Fibroblast of gingiva (primary cell): ENCODE measurements at regions not wholly inside any gene's neighbourhood (a gene's known extent, or its start where the extent isn't known, plus 50 kb on each side); places are given as distances from the start of the nearest gene placed in this dataset.

ENCODE experiments used
- DNase-seq: peaks from one replicate; pipeline ENCODE4 v3.0.0-alpha.2; 2011; ENCODE audit warnings: low read depth

DNA sequence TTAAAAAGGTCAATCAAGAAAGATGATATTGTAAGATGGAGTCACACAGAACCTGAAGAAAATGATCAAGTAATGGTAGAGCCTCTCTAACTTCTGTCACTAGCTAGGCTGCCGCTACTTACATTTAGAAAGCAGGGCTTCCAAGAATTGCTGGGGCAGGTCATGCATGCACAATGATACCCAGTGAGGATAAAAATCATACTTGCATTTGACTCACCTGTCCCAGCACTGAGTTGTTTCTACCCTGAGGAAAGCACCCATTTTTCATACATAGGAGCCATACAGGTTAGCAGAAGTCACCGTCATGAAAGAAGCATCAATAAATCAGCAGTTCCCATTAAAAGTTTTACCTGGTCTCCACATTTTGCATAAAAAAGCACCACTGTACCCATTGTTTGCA lies 662.3 kb upstream of the FANCL start:
- DNase-seq: no peak

DNA sequence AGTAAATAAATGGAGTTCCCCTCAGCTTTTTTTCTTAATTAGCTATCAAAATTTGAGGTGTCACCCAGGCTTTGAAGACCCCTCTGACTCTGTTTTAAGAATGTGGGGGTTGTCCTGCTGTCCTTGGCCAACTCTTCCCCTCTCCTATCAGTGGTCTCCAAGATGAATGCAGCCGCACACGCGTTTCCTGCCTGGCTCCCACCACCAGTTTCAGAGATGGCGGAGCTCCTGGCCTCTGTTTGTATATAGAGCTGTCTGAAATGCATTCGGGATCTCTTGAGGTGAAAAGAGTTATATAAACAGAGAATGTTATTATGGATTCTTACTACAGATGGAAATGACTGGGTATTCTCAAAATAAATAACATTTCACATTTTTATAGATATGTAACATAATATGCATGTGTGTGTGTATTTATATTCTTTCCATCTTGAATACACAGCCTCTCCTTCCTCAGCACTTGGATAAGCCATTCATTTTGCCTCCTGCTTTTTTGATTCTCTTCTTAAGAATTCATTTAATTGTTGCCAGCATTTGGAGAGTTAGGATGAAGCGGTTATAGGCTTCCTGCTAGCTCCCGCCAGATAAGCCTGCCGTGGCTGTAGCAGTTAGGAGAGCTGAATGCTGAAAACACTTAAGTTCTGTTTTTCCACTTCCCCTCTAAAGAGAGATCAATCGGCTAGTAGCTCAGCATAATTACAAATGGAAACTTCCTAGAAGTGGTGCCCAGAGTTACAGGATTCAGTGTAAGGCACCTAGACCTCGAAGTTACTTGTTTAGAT lies 659.3 kb upstream of the FANCL start:
- DNase-seq: no peak

DNA sequence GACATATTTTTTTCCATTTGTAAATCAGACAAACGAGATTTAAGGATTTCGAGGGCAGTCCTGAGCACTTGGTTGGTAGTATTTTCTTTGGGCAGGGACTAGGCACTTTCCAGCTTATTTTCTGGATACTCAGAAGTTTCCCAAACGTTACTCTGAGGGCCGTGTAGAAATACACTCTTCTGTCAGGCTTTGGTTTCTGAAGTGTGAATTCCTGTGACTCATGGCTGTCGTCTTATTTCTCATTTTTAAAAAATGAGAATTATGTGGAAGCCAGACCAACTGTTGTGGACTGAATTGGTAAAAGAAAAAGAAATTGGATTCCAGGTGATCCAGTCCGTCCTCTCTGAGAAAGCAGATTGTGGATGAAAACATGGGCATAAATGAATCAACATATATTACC lies 658.6 kb upstream of the FANCL start:
- no peak for DNase-seq

DNA sequence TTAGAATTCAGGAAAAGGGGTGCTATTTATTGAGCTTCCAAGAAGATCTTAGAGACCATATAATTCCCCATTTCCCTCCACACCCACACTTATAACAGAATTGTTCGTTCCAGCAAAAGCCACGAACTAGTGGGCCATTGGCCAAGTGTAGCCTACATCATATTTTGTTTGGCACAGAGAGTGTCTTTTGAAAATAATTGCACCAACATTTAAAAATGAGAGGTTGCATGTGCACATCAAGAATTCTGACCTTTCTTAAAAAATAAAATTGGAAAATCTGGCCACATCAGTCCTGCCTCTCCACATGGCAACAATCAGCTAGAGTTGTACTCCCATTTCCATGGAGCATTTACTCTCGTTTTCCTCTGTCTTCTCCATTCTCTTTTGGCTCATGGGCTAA lies 655.5 kb upstream of the FANCL start:
- DNase-seq: peak; percentile 50

DNA sequence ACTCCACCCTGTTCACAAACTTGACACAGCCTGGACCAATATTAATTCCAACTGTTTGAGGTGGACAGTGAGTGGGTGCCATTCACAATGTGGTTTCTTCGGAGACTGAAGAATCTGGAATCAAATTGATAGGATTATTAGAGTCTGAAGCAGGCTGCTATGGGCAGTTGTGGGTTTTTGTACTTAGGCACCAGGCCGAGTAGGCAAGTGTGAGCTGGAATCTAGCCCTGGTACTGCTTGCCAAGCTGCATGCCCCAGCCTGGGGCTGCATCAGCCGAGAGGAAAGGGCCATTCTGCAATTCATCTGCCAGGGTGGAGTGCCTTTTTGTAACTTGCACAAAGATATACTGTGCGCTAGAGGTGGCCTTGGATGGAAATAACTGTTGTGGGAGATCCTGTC lies 654.7 kb upstream of the FANCL start:
- peak; percentile 47 for DNase-seq

DNA sequence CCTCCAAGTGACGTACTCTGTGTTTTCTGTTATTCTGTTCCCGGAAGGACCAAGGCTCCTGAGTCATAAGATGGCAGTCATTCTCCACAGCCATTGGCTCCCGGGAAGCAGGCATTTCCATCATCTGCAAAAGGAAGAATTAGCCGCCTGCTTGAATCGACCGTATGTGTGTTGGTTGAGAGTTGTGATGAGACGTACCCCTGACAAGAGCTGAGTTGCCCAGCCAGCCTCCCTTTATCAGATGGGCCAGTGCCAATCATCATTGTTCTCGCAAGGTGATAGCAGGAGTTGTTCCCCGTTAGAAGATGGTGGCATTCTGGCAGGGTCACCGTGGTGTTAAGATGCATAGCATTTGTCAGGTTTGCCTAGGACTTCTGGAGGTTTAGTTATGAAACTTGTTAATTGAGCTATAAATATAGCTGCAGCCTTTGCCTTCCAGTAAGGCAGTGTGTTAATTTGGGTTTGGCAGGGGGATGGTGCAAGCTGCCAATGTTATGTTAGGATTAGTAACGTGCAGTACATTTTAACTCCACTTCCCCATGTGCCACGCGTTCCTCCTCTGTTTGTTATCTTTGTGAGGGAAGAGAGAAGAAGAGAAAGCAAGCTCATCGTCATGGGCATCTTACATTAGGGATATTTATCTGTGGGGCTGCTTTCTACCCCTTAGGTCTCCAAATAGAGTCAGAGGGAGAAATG lies 652.7 kb upstream of the FANCL start:
- no peak for DNase-seq

DNA sequence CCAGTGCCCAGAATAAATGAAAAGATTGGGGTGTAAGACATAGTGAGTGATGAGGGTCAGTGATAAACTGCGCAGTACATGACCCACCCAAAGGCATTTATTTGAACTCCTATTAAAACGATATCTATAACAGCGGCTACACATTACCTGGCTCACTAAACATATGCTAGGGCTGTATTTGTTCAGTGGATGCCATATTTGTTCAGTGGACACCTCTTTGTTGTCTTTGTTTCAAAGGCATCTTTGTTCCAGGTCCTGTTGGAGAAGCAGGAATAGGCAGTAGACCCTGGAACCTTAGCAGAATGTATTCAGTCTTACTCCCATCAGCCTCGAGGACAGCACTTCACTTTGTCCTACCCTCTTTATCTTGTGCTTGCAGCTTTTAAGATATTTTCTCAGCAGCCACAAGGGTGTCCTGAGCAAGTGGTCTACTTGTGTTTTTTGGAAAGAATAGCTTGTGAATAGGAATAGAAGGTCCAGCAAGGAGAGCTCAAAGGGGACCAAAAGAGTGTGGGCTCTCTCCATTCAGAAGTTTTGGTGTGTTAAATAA lies 650.8 kb upstream of the FANCL start:
- DNase-seq: no peak

DNA sequence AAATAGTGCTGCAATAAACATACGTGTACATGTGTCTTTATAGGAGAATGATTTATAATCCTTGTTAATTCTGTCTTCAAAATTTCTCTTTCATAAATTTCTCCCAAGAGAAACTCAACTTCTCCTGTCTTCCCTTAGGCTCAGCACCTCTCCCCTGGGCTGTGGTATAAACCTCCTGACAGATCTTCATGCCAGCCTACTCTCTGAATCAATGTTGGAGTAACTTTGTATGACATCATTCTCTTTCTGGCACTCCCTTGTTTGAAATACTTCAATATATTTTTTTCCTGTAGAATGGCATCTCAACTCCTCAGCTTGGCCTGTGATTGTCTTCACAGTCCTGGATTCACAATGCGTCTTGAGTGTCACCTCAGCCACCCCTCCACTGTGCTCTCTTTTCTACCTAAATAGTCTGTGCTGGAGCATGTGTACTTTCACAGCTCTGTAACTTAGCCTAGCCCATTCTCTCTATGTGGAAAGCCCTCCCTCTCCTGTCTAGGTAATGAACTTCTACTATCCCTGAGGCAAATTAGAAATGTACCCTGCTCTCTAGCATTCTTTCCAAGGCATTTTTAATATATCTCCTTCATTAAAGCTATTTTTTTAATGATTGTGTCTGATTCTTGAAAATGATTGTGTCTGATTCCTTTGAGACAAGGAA lies 649.9 kb upstream of the FANCL start:
- no peak for DNase-seq

DNA sequence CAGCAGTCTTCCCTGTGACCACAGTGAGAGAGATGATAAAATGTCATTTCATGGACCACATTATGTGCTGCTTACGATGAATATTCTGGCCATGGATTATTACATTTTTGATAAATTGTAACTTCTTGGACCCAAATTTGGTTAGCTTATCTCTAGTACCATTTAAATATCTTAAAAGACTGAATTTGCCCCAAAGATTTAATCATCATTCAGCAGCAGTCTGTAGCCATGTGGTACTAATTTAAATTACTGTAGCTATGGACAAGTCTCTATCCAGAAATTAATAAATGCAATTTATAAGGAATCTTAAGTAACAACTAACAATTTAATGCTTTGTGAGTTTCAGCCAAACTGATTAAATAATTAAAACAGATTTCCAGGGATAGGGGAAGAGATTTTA lies 644.9 kb upstream of the FANCL start:
- DNase-seq: no peak

DNA sequence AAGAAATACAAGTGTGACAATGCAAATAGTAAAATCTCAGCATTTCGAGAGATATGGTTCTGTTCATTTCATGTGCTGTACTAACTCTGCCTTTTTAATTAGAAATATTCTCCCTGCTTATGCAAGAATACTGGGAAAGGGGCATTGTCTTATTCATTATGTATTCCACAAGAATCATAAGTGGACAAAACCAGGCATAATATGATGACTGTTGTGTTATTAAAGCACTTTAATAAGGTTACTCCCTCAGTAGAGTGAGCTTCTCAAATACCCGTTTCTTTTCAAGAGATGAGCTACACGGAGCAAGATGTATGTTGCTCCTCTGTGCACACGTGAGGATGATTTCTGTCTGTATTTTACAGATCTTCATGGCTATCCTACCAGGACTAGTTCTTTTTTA lies 638.7 kb upstream of the FANCL start:
- no peak for DNase-seq

DNA sequence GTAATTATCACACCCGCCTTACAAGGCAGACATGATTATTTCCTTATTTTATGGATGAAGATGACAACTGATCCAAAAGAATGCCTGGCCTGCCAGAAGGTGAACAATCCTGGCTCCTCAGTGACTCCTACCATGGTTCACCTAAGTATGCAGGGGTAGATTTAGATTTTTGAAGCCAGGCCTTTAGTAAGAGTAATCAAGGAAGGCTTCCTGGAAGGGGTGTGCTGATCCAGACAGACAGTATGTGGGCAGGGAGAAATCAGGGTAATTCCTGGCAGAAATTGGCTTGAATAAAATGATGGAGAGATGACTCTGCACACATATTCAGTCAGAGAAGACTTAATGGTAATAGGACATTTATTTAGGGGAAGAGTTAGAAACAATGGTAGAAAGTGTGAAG lies 637.7 kb upstream of the FANCL start:
- DNase-seq: no peak

DNA sequence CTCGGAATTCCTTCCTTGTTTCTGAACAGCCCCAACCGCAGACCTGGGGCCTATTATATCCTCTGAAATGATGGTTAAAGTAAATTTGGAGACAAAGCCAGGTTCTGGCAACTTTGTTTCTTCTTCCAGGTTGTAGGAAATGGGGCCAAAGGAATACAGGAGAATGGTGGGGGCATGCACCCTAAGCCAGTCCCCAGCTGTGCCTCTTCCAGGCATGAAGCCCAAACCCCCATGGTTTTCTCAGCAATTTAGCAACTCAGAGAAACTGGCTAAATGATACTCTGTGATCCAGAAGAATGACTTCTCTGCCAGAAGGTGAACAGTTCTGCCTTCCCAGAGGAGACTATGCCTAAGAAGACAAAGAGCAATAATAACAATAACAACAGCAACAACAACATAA lies 635.0 kb upstream of the FANCL start:
- no peak for DNase-seq

DNA sequence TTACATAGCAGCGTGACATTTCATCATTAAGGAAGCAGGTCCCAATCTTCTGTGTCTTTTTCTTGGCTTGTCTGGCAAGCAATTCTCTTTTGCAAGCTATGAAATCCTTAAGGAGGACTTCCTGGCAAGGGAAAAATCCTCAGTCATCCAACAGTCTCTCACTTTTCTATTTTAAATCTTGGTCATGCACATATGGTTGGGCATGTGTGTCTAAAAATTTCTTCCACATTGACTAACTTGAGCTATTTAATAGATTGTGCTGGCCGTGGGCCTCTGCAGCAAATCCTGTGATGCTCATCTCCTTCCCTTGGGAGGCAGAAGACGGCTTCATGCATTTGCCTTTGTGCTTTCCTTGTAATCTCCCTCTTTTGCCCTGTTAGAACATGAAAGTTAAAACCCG lies 634.3 kb upstream of the FANCL start:
- DNase-seq: no peak

DNA sequence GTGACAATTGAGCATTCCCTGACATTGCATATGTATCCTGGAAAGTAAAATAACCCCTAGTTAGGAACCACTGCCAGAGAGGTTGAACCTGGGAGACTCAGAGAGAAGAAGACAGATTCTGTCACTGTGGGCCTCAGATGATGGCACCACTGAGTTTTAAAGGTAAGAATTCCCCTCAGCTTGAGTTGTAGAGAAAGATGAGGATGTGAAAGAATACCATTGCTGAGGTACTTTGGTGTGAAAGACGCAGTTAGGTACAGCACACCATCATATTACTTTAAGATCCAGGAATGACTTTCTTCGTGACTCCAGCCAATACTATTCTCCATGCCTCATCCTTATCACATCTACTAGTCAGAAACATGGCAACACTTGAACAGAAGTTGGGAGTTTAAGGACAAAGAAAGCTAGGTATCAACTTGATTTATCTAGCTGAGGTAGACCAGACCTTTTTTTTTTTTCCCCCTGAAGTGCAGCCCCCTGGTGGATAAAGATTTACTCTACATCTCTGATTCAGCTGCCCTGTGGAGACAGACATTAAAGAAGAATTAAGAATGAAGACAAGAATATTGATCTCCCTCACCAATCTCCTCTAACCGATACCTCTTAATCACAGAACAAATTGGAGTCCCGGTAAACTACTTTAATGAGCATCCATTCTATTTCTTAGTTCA lies 630.5 kb upstream of the FANCL start:
- no peak for DNase-seq

DNA sequence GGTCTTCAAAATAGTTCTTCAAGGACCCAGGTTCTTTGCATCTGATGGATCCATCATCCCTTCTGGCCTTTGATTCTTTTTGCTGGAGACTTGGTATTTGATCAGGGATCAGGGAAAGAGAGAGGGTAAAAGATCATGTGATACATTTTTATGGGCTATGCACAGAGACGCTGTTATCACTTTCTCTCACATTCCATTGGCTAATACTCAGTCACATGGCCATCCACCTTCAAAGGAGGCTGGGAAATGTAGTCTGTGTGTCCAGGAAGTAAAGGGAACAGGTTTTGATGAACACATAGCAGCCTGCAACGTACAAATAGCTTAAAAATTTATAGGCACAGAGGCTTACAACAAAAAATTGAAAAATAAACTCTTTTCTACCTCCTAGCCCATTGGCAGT lies 629.6 kb upstream of the FANCL start:
- DNase-seq: no peak

DNA sequence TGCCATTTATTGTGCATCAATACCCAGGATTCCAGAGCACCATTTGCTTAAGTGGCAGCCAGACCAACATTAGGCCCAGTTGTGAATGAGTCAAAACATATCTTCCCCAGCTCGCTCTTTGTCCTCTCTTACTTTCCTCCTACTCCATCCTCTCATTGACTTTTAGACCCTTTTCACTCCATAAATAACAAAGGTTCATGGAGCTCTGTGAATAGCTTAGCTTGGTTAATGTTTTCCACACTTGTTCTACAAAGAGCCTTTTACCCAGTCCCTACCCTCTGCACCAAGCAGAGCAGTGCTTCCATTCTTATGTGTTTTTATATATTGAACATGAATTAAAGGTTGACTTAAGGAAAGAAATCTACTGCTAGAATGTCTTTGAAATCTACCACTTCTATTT lies 625.8 kb upstream of the FANCL start:
- no peak for DNase-seq

DNA sequence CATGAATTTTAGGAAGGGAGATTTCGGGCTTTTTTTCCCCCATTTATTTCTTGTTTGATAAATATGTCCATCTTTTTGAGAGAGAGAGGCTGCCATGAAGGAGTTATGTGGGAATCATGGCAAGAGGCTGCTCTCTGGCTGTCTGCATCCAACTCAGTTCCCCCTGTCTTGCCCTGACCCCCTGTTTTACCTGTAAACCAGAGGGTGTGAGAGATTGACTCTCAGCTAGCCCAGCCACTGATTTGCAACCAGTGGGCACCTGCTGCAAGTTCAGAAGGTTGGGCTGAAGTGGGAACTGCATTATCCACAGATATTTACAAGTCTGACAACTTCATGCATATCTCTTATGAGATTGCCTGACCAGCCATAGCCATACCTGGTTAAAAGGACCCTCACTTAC lies 625.4 kb upstream of the FANCL start:
- no peak for DNase-seq

DNA sequence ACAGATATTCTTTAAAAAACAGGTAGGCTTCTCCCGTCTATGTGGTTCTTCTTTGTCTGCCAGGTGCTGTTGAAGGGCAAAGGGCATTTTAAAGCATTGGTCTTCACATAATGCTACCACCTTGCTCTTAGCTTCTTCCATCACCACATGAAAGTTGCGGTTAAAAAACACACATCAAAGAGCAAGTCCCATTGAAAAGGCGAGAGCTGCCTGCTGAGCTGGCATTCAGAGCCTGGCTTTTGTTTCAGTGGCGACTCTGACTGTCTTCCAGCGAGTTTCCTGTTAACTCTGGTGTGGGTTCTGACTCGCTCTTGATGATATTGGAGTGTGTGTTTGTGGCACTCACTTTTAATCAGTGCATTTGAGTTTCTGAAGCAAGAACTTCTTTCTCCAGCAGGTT lies 624.9 kb upstream of the FANCL start:
- no peak for DNase-seq

DNA sequence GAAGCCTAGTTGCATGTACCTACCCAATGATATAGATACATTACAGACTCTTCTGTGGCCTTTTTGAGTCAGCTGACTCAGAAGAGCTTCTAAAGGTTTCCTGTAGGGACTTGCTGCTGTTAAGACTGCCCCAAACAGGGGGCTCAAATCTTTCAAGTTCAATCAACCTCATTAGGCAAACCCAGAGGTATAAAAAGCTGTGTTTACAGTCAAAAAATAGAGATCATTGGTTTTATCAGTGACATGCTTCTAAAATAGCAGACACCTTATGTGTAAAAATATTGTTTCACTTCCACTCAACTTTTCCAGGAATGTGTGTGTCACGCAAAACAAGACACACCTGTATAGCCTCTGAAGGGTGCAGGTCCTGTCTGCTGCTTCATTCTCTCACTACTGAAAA lies 624.3 kb upstream of the FANCL start:
- DNase-seq: no peak

DNA sequence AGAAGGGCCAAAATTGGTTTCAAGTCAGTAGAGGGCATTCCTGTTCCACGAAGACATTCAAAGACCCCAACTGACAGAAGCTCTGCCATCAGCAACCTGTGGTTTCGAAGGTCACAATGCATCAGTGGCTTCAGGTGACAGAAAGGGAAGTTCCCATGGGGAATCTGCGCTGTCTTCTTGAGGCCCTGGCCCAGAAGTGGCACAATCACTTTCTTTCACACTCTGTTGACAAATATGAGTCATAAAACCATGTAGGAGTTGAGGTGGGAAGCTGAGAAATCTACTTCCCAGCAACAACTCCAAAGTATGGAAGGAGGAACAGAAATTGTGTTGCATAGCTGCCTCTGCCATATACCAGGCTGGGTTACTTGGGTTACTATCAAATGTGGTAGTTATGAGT lies 621.1 kb upstream of the FANCL start:
- DNase-seq: no peak

DNA sequence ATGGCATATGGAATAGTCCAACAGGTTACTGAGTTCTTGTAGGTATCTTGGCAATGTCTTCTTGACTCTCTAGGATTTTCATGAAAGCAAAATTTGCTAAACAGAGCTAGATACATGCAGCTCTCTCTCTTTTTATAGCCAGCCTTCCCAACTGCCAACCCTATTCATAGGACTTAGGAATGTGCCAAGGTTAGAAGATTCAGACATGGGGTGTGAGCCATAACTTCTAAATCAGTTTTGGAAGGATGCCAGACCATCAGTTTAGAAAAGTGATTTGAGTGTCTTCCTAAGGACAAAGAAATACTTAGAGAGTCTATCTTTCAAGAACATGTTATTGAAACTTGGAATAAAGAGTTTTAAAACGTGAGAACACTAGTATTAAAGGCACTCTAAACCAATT lies 619.5 kb upstream of the FANCL start:
- no peak for DNase-seq

DNA sequence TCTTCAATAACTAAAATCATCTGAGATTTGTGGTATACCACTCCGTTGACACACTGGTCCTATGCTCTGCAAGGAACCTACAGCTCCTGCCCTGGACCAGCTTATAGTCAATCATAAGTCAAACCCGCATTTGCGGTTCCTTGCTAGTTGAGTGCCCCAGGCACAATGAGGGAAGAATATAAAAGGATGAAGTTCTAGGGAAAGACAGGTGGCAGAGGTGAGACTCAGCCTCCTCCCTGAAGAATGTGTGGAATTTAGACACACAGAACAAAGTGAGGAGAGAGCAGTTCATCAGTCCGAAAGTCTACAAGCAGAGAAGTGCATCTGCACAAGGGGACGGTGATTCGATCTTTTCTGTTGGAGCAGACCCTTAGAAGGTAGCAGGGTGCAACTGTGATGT lies 615.0 kb upstream of the FANCL start:
- DNase-seq: no peak

DNA sequence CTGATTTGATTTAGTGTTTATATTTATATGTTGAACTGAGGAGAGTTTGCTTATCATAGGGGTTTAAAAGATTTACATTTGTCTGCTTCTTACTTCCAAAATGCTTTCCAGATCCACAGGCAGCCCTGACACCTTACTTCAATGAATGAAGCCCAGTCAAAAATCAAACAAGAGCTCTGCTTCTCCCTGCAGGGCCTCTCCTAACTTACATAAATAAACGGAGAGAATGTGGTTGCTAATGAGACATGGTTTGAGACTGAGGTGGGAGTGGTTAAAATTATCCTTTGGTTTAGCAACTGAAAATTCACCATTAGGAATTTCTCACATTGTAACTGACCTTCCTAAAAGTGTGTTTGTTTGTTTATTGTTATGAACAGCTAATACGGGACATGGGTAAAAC lies 612.3 kb upstream of the FANCL start:
- no peak for DNase-seq
